NCI-H146 (cell line): ENCODE measurements at regions not wholly inside any gene's neighbourhood (a gene's known extent, or its start where the extent isn't known, plus 50 kb on each side); places are given as distances from the start of the nearest gene placed in this dataset.
"Not testable (repeated sequence)": the region's sequence is repeated elsewhere in the genome, so short reads cannot be mapped to it uniquely, and the experiment has no call there.

Experiments
- DNase-seq: peaks from one replicate; lab custom pipeline; 2025; lab: John Stamatoyannopoulos, UW

DNA sequence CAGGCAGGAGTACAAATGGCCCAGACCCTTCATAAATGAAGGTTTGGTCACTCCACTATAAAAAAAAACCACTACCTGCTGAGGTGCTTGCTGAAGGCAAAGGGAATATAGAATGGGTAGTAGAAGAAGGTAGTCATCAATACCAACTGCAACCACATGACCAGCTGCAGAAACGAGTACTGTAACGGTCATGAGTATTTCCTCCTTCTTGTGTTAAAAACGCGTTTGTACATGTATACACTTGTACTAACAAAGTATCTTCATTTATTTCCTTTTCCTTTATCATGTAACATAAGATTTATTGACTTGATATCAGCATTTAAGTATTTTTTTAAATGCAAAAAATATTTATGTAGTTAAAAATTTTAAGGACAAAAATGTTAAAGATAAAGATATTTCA is 238.6 kb downstream of the TFAP2B start:
- no peak for DNase-seq

DNA sequence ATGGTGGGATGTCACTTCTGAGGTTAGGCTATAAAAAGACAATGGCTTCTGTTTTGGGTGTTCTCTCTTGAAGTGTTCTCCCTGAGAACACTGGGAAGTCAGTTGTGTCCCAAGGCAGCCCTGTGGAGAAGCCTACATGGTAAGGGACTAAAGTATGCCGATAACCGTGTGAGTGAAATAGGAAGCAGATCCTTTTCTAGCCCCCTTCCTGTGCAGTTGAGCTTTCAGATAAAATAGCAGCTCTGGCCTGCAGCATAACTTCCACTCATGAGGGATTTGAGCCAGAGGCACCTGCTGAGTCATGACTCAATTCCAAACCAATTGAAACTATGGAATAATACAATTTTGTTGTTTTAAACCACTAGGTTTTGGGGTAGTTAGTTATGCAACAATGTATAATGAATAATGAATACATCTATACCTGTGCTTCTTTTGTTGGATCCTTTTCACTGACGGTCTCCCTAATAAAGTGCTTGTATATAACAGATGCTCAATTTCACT is 241.6 kb downstream of the TFAP2B start:
- no peak for DNase-seq

DNA sequence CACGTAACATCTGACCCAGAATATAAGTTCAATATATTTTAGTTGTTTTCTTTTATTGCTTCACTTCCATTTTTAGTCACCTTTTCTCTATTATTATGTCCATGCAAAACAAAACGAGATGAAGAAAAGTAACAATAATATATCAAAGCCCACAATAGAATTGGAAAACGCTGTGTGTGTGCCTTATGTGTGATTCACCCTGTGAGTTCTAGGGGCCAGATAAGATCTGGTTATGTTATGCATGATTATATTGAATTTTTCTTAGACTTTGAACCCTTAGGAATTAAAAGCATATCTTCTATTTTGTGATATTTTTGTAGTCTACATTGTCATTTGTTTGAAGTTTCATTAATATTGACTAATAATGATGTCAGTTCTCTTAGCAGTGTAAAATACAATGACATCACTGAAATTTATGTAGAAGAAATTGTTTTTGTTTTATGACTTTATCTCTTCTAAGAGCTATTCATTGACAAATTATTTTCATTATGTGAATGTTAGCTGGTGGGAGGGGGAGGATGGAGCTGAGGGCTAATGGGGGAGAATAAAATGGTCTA is 243.6 kb downstream of the TFAP2B start:
- DNase-seq: no peak

DNA sequence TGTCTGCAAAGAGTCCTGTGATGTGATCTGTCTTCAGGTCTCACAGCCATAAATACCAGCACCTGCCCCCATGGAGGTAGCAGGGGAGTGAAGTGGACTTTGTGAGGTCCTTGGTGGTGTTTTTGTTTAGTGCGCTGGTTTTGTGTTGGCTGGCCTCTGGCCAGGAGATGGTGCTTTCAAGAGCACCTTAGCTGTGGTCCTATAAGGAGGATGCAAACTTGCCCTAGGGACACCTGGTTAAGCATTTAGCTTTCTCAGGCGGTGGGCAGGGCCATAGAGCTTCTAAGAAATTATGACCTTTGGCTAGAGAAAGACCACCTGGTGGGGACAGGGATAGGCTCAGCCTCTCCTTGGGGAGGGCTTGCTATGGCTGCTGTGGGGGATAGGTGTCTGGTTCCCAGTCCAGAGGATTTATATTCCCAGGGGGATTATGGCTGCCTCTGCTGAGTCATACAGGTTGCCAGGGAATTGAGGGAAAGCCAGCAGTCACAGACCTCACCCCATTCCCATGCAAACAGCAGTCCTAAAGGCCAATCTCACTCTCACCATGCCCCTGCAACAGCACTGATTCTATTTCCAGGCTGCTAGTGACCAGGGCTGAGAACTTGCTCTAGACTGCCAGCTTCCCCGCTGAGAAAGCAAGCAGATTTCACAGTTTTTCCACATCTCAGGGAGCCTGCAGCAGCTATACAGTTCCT is 259.3 kb downstream of the TFAP2B start:
- no peak for DNase-seq

DNA sequence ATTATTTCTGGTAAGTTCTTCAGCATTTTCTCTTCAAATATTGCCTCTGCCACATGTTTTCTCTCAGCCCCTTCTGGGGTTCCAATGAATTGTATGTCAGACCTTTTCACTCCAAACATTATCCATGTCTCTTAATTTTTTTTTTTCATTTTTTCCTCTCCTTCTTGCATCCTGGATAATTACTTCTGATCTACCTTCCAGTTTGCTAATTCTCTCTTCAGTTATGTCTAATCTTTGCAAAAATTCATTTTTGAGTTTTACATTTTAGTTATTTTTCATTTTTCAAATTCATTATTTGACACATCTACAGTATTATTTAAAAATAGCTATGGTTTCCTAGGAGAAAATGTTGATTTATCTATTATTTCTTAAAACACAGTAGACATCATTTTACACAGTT is 271.7 kb downstream of the TFAP2B start:
- no peak for DNase-seq

DNA sequence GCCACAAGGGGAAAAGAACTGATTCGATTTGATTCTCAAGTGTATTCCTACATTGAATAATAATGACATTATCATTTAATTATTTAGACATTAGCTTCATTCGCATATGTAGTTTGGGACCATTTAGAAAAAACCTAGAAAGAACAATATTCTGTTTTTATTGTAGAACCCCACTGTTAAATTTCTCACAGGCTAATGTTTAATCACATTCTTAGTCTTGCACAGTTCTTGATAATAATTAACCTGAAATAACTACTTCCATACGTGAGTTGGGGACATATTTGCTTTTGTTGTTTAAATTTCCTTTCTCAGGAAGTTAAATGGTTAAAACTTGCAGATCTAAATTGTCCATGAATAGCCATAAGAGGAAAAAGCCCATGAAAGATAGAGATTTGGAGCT is 275.2 kb downstream of the TFAP2B start:
- DNase-seq: no peak

DNA sequence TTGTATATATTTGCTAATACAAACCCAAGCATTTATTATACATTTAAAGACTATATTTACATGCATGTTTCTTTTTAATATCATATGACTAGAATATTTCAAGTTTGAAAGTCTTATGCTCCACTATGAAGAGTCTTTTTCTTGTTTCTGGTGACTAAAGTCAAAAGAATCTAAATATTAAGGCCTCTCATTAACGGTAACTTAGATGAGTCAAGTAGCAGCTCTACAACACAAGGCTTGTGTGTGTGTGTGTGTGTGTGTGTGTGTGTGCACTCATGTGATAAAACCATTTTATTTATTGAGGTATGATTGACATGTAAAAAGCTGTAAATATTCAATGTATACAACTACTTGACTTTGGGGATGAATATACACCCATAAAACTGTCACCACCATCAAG is 275.6 kb downstream of the TFAP2B start:
- no peak for DNase-seq

DNA sequence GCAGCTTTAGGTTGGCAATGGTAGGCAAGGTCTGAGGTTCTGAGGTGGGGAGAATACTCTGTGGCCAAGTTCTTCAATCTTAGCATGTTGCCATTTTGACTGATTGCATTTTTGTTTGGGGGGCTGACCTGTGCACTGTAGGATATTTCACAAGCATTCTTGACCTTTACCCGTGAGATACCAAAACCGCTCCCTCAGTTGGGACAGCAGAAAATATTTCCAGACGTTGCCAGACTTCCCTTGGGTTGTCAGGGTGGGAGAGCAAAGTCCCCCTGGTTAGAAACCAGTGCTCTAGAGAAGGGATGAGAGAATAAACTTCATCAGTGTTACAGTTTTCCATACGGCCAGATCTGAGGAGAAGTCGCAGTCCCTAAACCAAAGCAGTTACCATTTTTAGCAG is 279.6 kb downstream of the TFAP2B start:
- DNase-seq: no peak

DNA sequence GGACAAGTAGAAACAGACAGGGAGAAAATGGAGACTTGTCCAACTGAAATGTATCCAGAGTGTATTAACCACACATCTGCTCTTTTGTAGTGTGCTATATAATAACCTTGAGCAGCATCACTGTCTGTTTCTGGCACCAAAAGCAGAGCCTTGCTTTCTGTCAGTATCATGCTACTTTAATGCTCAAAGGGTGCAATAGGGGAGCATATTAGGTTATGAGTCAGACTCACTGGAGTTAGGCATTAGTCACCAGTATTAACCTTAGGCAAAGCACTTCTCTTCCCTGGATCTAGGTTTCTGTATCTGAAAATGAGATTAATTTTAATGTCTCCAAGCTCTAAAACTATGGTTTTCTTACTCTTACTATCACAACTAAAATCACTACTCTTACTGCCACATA is 280.1 kb downstream of the TFAP2B start:
- no peak for DNase-seq

DNA sequence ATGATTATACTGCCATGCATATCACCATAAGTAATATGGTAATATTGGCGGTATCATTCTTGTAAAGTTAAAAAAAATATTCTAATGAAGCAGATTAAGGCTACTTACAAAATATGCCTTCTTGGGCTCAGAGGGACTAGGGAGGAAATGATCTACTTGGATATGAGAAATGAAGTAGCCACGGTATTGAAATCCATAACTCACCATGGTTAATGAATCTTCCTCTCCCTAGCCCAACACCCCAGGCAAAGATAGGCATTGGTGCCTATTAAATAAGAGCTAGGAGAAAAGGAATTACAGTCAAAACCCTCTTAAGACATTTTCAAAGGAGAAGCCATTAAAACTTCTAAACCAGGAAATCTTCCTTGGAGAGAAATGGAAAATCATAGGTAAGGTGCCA is 280.5 kb downstream of the TFAP2B start:
- no peak for DNase-seq

DNA sequence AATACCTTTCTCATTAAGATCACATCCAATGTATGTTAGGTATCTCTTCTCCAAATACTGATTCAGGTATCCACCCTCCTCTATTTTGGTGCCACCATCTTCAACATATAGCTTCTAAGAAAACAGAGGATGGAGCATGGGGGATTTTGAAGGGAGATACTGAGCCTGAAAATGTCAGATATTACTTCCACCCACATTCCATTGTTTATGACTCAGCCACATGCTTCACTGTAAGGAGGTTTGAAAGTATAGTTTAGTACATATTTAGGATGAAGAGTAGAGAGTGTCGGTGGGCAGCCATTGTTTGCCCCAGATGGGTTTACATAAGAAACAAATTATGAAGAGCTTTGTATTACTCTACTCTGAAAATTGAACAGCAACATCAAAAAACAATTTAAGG is 286.7 kb downstream of the TFAP2B start:
- no peak for DNase-seq

DNA sequence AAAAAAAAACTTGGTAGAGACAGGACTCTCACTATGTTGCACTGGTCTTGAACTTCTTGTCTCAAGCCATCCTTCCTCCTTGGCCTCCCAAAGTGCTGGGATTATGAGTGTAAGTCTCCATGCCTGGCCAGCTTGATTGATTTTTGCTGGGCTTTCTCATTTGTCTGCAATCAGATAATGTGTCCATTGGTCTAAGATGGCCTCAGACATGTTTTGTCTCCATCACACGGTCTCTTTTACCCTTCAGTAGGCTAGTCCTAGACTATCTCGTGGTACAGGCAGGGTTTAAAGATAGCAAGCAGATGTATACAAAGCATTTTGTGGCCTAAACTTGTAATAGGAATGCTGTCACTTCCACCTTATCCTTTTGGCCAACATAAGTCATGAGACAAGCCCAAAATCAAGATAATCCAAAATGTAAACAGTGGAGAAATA is 289.1 kb downstream of the TFAP2B start:
- no peak for DNase-seq

DNA sequence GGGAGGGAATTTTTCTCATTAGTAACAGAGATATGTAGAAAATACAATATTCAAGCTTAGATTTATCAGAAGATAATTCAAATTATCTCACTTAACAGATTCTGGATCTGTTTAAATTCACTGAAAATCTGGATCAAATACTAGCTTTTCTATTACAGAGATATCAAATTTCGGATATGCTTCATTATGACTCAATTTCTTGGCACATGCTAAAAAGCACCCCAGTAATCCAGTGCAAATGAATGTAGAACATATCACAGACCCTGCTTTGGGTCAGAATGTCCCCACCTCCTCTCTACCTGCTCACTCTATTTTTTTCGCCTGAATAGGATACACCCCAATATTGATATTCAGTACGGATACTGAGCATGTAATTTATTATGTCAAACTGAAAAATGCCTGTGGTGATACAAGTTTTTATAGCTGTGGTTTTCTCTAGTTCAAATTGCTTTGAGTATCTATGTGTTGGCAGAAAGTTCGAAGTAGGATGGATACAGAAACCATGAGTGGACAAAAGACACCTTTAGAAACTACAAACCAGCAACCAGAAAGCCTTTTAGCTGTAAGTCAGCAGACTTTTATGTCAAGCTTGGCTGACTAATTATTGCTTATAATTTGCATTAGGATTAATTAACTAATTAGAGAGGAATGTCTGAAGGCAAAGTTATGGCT is 290.0 kb downstream of the TFAP2B start:
- no peak for DNase-seq

DNA sequence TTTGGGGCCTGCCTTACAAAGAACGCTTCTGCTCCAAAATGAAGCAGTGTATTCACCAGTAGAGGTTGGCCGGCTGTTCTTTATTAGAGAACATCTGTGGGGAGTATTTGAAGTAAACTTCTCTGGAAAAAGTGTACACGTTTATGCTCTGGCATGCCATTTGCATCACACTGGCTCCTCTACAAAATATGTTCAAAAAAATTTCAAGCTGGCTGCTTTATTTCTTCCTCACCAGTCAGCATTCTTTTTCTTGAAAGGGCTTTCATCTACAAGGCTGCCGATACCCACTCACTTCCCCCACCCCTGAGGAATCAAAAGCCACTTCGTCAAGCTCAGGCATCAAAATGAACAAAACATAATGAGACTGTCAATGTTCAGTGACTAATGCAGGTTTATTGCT is 294.1 kb downstream of the TFAP2B start:
- DNase-seq: no peak

DNA sequence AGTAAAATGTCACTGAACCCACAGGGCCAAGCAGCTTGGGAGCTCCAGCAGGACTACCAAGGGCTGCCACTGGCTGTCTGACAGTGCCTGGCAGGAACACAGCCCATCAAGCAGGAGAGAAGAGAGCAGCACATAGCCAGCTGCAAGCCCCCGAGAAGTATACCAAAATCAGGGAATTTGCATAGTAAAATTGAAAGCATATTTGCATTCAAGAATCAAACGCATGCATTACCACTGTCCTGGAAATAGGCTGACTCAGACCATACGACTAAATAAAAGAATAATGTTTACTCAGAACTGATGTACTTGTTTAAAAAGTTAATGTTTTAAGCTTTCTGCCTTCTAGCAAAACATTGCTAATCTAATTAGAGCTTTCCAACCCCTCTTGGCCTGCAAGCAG is 298.1 kb downstream of the TFAP2B start:
- DNase-seq: no peak

DNA sequence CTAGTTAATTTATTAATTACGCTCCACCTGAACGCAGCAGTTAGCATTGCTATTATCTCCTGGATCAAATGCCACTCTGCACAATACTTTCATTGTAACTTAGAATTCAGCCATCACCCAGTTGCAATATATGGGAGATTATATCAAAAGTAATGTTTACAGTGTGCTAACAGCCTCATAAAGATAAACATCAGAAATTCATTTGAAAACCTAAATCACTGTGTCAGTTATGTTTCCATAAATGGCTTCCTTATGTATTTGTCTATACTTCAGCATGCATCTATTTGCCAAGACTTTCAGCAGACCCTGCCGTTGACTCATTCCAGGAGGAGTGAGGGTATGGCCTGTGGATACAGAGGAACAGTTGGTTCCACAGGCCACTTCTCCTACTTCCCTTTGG is 300.1 kb downstream of the TFAP2B start:
- no peak for DNase-seq

DNA sequence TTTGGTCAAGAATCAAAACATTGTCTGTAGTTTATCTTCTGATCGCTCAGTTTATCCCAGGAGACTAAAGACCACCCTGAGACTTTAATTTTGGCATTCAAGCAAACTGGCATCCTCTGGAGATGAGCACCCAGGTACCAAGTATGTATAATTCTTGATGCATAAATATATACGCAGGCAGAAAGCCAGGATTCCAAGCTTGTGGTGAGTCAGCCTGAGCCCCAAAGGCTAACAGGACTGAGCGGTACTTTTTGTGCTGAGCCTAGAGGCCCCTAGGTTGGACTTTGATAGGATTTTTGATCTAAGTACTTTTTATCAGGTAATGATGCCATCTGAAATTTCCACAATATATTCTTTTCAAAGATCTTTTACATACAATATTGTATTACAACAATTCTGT is 301.3 kb downstream of the TFAP2B start:
- no peak for DNase-seq

DNA sequence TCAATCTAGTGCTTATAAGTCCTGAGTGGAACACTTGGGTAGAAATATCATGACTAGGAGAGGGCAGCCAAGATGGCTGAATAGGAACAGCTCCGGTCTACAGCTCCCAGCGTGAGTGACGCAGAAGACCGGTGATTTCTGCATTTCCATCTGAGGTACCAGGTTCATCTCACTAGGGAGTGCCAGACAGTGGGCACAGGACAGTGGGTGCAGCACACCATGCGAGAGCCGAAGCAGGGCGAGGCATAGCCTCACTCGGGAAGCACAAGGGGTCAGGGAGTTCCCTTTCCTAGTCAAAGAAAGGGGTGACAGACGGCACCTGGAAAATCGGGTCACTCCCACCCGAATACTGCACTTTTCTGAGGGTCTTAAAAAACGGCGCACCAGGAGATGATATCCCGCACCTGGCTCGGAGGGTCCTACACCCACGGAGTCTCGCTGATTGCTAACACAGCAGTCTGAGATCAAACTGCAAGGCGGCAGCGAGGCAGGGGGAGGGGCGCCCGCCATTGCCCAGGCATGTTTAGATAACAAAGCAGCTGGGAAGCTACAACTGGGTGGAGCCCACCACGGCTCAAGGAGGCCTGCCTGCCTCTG is 302.8 kb downstream of the TFAP2B start:
- DNase-seq: not testable (repeated sequence)

DNA sequence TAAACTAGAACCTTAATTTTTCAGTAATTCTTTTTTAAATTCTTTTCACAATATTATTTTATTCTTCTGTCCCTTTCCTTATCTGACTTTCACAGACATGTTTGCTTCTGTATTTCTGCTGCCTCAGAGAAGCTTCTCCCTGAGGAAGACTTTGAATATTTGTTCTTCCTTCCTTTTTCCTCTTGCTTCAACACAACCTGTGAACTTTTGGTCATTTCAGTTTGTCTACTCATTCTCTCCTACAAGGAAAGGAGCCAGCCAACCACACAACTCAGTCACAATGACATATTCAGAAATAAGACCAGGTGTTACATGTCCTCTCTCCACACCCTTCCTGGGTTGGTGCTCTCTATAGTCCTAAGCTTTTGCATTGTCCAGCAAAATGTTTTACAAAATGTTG is 310.4 kb downstream of the TFAP2B start:
- DNase-seq: no peak

DNA sequence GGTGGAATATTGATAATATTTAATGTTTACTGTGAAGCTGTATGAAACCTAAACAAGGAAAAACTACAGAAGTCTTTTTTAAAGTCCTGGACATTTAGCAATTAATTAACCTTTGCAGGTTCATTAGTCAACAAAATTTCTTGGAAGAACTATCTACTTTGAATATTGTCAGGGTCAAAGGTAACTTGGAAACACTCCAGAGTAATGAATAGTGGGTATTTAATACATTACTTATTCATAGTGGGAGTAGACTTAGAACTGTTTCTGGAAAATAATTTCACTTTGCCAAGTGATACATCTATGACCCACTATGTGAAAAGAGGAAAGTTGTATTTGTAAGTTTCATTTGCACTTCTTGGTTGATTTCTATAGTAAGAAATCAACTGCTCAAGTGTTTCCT is 319.1 kb downstream of the TFAP2B start:
- DNase-seq: no peak

DNA sequence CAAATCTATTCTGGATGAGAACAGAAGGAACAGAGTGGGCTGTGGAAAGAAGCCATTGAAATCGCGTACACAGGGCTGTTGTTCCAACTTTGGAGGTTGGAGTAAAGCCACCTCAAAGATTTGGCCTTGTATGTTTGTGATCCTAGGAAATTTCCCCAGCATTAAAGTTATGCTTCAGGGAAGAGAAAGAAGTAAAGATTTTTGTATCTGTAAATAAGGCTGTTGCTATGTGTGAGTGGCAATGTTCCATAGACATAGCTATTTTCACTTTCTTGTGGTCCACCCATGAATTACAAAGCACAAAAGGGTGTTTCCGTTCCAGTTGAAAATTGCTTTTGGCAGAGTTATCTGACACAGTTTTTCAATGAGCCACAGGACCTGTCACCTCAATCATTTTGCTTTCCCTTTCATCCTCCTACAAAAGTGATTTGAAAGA is 321.3 kb downstream of the TFAP2B start:
- DNase-seq: no peak

DNA sequence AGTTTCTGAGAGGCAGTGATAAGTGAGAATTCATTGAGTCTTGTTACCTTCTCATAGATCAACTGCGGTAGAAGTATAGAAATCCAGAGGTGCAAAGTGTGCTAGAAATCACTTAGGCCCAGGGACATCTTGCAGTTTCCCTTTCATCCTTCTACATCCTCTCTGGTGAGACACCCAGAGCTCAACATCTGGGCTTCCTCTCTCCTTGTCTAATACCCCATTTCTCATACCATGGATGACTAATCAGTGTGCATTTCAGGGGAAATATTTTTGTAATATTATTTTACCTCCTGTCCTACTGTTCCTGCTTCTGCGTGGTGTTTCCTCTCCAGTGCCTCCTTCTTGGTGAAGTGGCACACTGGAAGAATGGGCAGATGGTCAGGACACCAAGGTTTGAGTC is 322.4 kb downstream of the TFAP2B start:
- no peak for DNase-seq

DNA sequence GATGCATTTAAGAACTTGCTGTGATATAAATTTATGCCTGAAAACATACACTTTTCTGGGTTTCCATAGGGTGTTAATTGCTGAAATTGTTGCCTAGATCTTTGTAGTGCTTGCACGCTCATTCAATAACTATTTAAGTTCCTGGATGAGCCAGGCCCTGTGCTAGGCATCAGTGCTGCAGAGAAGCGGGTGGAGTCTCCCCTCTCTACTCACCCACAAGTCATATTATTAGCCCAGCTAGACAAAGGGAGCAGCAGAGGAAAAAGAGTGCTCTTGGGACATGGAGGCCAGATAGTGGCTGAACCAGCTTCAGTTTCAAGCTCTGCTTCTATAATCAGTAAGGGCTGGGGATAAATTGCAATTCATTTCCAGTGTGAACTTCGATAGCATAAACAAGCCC is 329.1 kb downstream of the TFAP2B start:
- no peak for DNase-seq
